ENCODE measurements at regions not wholly inside any gene's neighbourhood (a gene's known extent, or its start where the extent isn't known, plus 50 kb on each side); places are given as distances from the start of the nearest gene placed in this dataset.

GRCh38 chr1:38569932-38570656 is 289.5 kb downstream of the RRAGC start:
- DNase-seq: no peak

GRCh38 chr1:38568061-38568857 is 291.3 kb downstream of the RRAGC start:
- DNase-seq: no peak

GRCh38 chr1:38567401-38567800 is 292.2 kb downstream of the RRAGC start:
- no peak for DNase-seq

- no peak for DNase-seq
Measured at GRCh38 chr1:38565020-38565491, 294.5 kb downstream of the RRAGC start.

- DNase-seq: no peak
Measured at GRCh38 chr1:38563942-38564735, 295.4 kb downstream of the RRAGC start.

GRCh38 chr1:38561725-38562124 is 297.8 kb downstream of the RRAGC start:
- DNase-seq: no peak

GRCh38 chr1:38561110-38561509 is 298.5 kb downstream of the RRAGC start:
- no peak for DNase-seq

GRCh38 chr1:38560457-38560856 is 299.1 kb downstream of the RRAGC start:
- no peak for DNase-seq

- DNase-seq: no peak
Measured at GRCh38 chr1:38559446-38560165, 300.0 kb downstream of the RRAGC start.

GRCh38 chr1:38558500-38559445 is 300.8 kb downstream of the RRAGC start:
- DNase-seq: no peak

GRCh38 chr1:38558055-38558454 is 301.5 kb downstream of the RRAGC start:
- no peak for DNase-seq

GRCh38 chr1:38555594-38555993 is 304.0 kb downstream of the RRAGC start:
- DNase-seq: no peak

- no peak for DNase-seq
Measured at GRCh38 chr1:38555130-38555529, 304.4 kb downstream of the RRAGC start.

GRCh38 chr1:38551318-38552307 is 308.0 kb downstream of the RRAGC start:
- no peak for DNase-seq

GRCh38 chr1:38549191-38549590 is 310.4 kb downstream of the RRAGC start:
- no peak for DNase-seq

- no peak for DNase-seq
Measured at GRCh38 chr1:38547321-38547720, 312.3 kb downstream of the RRAGC start.

GRCh38 chr1:38546636-38547035 is 312.9 kb downstream of the RRAGC start:
- DNase-seq: no peak

- DNase-seq: peak; percentile 12
Measured at GRCh38 chr1:38541223-38541622, 318.3 kb downstream of the RRAGC start.

- no peak for DNase-seq
Measured at GRCh38 chr1:38539931-38540330, 319.6 kb downstream of the RRAGC start.

- DNase-seq: no peak
Measured at GRCh38 chr1:38538834-38539233, 320.7 kb downstream of the RRAGC start.
